ENCODE measurements at regions not wholly inside any gene's neighbourhood (a gene's known extent, or its start where the extent isn't known, plus 50 kb on each side); places are given as distances from the start of the nearest gene placed in this dataset.

DNA sequence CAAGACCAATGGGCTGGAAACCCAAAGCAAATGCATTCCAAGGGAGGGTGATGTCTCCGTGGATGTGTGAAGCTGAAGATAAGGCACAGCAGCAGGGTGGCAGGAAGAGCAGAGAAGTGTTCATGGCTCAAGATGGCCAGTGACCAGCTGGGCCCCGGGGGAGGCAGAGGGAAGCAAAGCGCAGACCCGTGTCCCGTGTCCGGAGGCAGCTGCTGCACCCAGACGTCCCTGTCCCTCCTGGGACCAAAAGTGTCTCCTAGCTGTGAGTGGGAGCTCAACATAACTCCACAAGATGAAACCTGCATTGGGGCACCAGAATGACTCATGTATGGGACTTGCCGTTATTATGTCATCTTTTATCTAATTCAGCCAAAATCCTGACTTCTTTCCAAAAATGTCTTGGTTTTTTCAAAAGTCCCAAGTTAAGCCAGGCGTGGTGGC is 118.2 kb downstream of the RIPK4 start:
- no peak overlapping the region for H2AFZ ChIP-seq (ENCODE audit: low read length)
- ChIA-PET CTCF (ENCODE audit: partially characterized antibody) (interaction anchor here (0.7 to 1.6 kb wide), 5 partner anchors 9 to 37 kb away, joined by 3 to 7 read pairs (median 3); no protein-coding TSS in a partner anchor), POLR2A (ENCODE audit: partially characterized antibody) (no interaction called here)
- H2BK20ac ChIP-seq (ENCODE audit: low read length), result no peak overlapping the region
- DNase-seq (ENCODE audit: low read depth in 1 of 2, low spot score in 2 of 2), result no peak
- H4K91ac ChIP-seq (replicated peaks; ENCODE audit: insufficient read length, low read length), result no peak overlapping the region
- 92% methylated on average over 9 of the region's 9 CpGs; no CpG with 5 or more reads in 1 of the 2 experiments for WGBS, 2 experiments (ENCODE audit: extremely low coverage in 1 of 2, insufficient coverage in 1 of 2, insufficient read length in 1 of 2, insufficient replicate concordance in 2 of 2, low coverage in 1 of 2, low lambda C conversion rate in 2 of 2, missing lambda C conversion rate in 1 of 2)
- H3K4ac ChIP-seq (replicated peaks; ENCODE audit: insufficient read length, low read depth, low read length), result no peak overlapping the region
- H3K9me3 ChIP-seq (ENCODE audit: insufficient read depth in 2 of 2, low read depth in 1 of 2, low read length in 1 of 2), result no peaks in the 10 kb centered on the region
- H3K14ac ChIP-seq (ENCODE audit: insufficient read length), result no peak overlapping the region
- no peaks in the 10 kb centered on the region for H3K36me3 ChIP-seq (ENCODE audit: control insufficient read depth in 2 of 4, insufficient read depth in 4 of 4, low read length in 3 of 4)
- no peak overlapping the region for H2AK5ac ChIP-seq (ENCODE audit: low read depth, low read length)
- H3K18ac ChIP-seq (ENCODE audit: extremely low read depth, low read length), result no peak overlapping the region
- no peaks in the 10 kb centered on the region for H3K79me1 ChIP-seq (ENCODE audit: low read depth, low read length)
- no peaks in the 10 kb centered on the region for H3K4me1 ChIP-seq (replicated peaks in 1 of 4; ENCODE audit: control insufficient read depth in 3 of 4, insufficient read depth in 4 of 4, low read length in 3 of 4)
- H4K5ac ChIP-seq (ENCODE audit: insufficient read length, low read depth, low read length), result no peak overlapping the region
- no peak overlapping the region for H3K23ac ChIP-seq (ENCODE audit: insufficient read length)
- H2BK12ac ChIP-seq (ENCODE audit: low read depth, low read length), result no peak overlapping the region
- H3K27me3 ChIP-seq (replicated peaks in 1 of 4; ENCODE audit: control insufficient read depth in 3 of 4, extremely low read depth in 1 of 4, insufficient read depth in 3 of 4, low read length in 3 of 4), result no peaks in the 10 kb centered on the region
- no peak overlapping the region for H3K56ac ChIP-seq (replicated peaks; ENCODE audit: insufficient read length, low read depth, low read length)
- no peak overlapping the region for H2BK120ac ChIP-seq (replicated peaks; ENCODE audit: low read depth, low read length)
- no peak overlapping the region for H2BK15ac ChIP-seq (ENCODE audit: low read length)
- H3K4me2 ChIP-seq (ENCODE audit: insufficient read depth in 1 of 2, low read depth in 2 of 2, low read length in 2 of 2), result no peak overlapping the region
- no peaks in the 10 kb centered on the region for H4K20me1 ChIP-seq (replicated peaks in 1 of 2; ENCODE audit: control insufficient read depth in 1 of 2, insufficient read depth in 2 of 2, low read length in 2 of 2)
- FAIRE-seq, result no peak
- no peak overlapping the region for H3K9ac ChIP-seq (replicated peaks in 1 of 4; ENCODE audit: extremely low read depth in 1 of 4, low read depth in 3 of 4, low read length in 3 of 4)
- H4K8ac ChIP-seq (ENCODE audit: extremely low read depth, insufficient read depth, low read length), result 0 out of 2 replicates have a peak overlapping the region, but pooled peaks have one; percentile 36
- no peak overlapping the region for H2BK5ac ChIP-seq (ENCODE audit: low read depth, low read length)
- no peak overlapping the region for H3K27ac ChIP-seq (ENCODE audit: low read depth, low read length)
- no peaks in the 10 kb centered on the region for H3K23me2 ChIP-seq (ENCODE audit: low read depth, low read length)
- no peaks in the 10 kb centered on the region for H3K79me2 ChIP-seq (ENCODE audit: control insufficient read depth in 1 of 2, insufficient read depth in 2 of 2, low read length in 2 of 2)
- no peak overlapping the region for H3K4me3 ChIP-seq (ENCODE audit: extremely low read depth in 1 of 4, insufficient read depth in 2 of 4, low read depth in 3 of 4, low read length in 4 of 4)
- TF ChIP-seq SUZ12 (IDR thresholded peaks at IDR 0.05; ENCODE audit: low read length), result no peak
- TF ChIP-seq ZNF274 (IDR thresholded peaks at IDR 0.05; ENCODE audit: borderline replicate concordance, extremely low read depth, low read length), result no peak
- no peak for TF ChIP-seq EGR1 (IDR thresholded peaks at IDR 0.05; ENCODE audit: borderline replicate concordance, low read depth, low read length)
- TF ChIP-seq SP1 (IDR thresholded peaks at IDR 0.05; ENCODE audit: low read depth, low read length), result no peak
- no peak for TF ChIP-seq CREB1 (IDR thresholded peaks at IDR 0.05)
- no peak for TF ChIP-seq TBP (IDR thresholded peaks at IDR 0.05; ENCODE audit: low read depth, low read length)
- no peak for TF ChIP-seq SIRT6 (IDR thresholded peaks at IDR 0.05; ENCODE audit: low read length)
- no peak for TF ChIP-seq TEAD4 (IDR thresholded peaks at IDR 0.05; ENCODE audit: low read depth, low read length)
- no peak for TF ChIP-seq POLR2A (IDR thresholded peaks at IDR 0.05; ENCODE audit: control extremely low read depth in 1 of 2, low read depth in 2 of 2, low read length in 2 of 2)
- no peak for TF ChIP-seq RXRA (IDR thresholded peaks at IDR 0.05; ENCODE audit: insufficient read depth, low read depth, low read length)
- no peak for TF ChIP-seq SAP30 (IDR thresholded peaks at IDR 0.05; ENCODE audit: insufficient read depth, insufficient replicate concordance, low read length)
- no peak for TF ChIP-seq RNF2 (IDR thresholded peaks at IDR 0.05; ENCODE audit: borderline replicate concordance, low read depth, low read length, missing control alignments, poor library complexity, severe bottlenecking)
- no peak for TF ChIP-seq CBX8 (IDR thresholded peaks at IDR 0.05; ENCODE audit: borderline replicate concordance, low read depth, low read length)
- TF ChIP-seq CBX5 (IDR thresholded peaks at IDR 0.05; ENCODE audit: low read depth, low read length), result no peak
- no peak for TF ChIP-seq SIX5 (IDR thresholded peaks at IDR 0.05; ENCODE audit: low read depth, low read length)
- no peak for TF ChIP-seq KDM5A (IDR thresholded peaks at IDR 0.05; ENCODE audit: low read length)
- no peak for TF ChIP-seq JUND (IDR thresholded peaks at IDR 0.05; ENCODE audit: low read length)

Data from H1 (cell line).